ENCODE measurements at regions not wholly inside any gene's neighbourhood (a gene's known extent, or its start where the extent isn't known, plus 50 kb on each side); places are given as distances from the start of the nearest gene placed in this dataset.
"Not testable (repeated sequence)": the region's sequence is repeated elsewhere in the genome, so short reads cannot be mapped to it uniquely, and the experiment has no call there.

DNA sequence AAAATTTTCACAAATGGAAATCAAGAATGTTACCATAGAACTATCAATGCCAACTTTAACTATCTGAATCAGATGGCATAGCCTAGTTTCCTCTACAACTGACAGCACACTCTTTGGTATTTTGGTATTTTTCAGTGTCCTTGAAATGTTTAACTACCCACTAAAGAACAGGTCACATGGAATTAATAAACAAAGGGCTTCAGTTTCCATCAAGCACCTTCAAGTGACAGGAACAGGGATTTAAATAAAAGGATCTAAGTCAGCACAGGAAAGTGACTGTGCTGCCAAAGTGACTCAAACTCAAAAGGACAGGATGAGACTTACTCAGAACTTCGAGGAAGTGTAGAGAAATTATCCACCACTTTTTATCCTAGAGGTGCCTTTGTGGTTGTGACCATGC, 117.2 kb downstream of the FAM72B start:
- ATAC-seq = peak; percentile 18

DNA sequence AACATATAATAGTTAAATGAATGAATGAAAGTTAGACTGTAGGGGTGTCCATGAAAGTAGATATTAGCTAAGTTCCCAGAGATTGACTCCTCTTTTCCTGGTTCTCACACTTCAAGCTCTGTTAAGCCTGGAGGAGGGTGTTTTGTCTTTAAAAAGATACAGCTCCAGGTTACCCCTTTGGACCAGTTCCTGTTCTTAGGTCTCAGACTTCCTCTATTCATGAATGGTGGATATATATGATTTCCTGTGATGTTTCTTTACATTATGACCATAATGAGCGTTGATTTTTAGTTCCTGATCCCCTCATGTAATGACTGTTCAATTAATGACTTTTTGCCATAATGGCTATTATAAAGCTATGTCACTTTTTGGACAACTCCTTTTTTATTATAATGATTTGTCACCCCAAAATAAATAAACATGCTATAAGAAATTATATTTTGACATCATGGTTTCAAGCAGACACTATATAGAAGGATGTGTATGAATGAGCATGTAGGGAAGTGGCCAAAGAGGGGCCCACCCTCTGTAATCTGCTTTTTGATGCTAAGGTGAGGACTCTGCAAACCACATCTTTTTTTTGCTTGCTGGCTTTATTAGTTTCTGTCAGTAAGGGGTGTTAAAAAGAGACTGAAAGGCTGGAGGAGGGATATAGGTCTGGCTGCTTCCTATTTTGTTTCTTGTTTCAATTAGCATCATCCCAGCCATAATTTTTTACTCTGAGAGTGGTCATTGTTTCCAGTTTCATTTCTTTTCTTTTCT, 115.2 kb downstream of the FAM72B start:
- H3K27me3 ChIP-seq; H3K27ac ChIP-seq; DNase-seq; H3K4me1 ChIP-seq; ATAC-seq; H3K36me3 ChIP-seq (replicated peaks in 1 of 2; ENCODE audit: insufficient read depth in 1 of 2, low read depth in 2 of 2); H3K4me3 ChIP-seq; intact Hi-C loops (cut with DNase I); H3K9me3 ChIP-seq: not testable (repeated sequence)
- no CpG with 5 or more reads among the region's 1 CpG for WGBS, 2 donors

More for the DNA sequence above, 117.2 kb downstream of the FAM72B start:
- H3K4me3 ChIP-seq; DNase-seq; H3K9me3 ChIP-seq; intact Hi-C loops (cut with DNase I); H3K27me3 ChIP-seq; H3K36me3 ChIP-seq (replicated peaks in 1 of 2; ENCODE audit: insufficient read depth in 1 of 2, low read depth in 2 of 2); H3K4me1 ChIP-seq; H3K27ac ChIP-seq: not testable (repeated sequence)
- 20% methylated on average over 1 of the region's 1 CpG; no CpG with 5 or more reads in 1 of the 2 donors for WGBS, 2 donors

DNA sequence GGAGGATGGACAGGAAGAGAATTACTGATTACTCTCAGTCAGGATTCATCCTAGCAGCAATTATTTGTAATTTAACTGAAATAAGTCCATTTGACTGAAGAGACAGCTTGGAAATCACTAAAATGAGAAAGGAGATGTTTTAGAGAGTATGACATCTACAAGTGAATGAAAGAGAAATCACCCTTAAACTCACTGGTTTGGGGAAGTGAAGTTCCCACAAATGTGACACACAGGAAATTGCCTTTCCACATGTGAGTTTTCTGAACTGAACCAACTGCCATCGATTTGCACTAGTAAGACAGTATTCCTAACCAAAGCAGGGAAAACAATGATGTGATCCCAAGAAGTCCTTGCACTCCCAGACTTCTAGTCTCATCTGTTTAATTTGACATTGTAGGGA, 110.3 kb downstream of the FAM72B start:
- DNase-seq; H3K27ac ChIP-seq; H3K4me1 ChIP-seq; H3K9me3 ChIP-seq; ATAC-seq; intact Hi-C loops (cut with DNase I); H3K36me3 ChIP-seq (replicated peaks in 1 of 2; ENCODE audit: insufficient read depth in 1 of 2, low read depth in 2 of 2); H3K4me3 ChIP-seq; H3K27me3 ChIP-seq: not testable (repeated sequence)
- WGBS, 2 donors = no CpG with 5 or more reads among the region's 1 CpG

DNA sequence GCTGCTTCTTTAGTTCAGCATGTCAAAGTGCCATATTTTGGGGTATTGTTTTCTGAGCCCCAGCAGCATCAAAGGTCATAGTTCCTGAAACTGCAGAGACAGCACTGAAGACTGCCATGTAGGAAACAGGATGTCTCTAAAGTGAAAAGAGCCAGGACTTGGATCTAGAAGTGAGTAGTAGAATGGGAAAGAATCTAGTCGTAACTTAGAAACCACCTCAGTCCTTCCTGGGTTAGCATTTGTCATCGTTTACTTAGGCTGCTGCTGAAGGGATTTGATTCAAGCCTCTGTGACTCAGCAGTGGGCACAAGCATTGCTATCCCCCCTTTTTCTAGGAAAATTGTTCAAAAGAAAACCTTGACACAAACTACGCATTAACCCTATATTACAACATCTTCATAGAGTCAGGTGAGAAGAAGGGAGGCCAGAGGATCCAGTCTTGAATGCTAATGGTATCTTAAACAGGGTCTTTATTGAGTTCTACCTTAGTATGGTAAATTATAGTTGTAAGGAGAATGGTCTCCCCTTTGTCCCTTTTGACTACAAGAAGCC, 108.8 kb downstream of the FAM72B start:
- WGBS, 2 donors = 57 to 65% methylated on average over 2 of the region's 3 CpGs
- H3K4me3 ChIP-seq; H3K27ac ChIP-seq; ATAC-seq; H3K27me3 ChIP-seq; intact Hi-C loops (cut with DNase I); H3K4me1 ChIP-seq; H3K36me3 ChIP-seq (replicated peaks in 1 of 2; ENCODE audit: insufficient read depth in 1 of 2, low read depth in 2 of 2); DNase-seq; H3K9me3 ChIP-seq: not testable (repeated sequence)

DNA sequence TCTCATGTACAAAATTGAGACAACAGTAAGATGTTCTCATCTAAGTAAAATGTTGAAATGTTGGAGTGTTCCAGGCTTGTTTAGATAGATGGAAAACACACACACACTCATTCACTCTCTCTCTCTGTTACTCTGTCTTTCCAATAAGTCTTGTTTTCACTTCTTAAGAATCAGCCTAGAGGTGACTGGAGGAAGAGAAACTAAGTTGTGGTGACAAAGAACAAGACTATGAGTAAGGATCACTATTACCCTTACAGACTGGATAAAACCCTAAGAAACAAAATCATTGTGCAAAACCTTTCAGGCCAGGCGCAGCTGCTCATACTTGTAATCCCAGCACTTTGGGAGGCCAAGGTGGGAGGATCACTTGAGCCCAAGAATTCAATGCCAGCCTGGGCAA, 107.5 kb downstream of the FAM72B start:
- ATAC-seq; intact Hi-C loops (cut with DNase I): not testable (repeated sequence)
- no CpG with 5 or more reads among the region's 1 CpG for WGBS, 2 donors

DNA sequence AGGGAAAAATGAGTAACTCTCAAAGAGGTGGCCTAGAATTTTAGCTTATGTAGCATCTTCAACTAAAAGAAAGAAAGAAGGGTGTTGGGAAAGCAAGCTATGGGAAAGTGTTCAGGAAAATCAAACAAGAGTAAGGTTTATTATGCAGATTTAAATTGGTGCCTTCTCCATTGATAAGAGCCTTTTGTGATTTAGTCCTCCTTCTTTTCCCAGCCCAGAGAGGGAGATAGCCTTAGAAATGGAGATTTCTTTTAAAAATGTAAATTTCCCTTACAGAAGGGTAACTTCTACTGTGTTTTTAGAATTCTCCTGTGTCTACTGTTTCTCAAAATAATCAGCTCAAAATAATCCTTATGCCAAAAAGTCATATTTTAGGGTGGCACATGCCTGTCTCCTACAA, 104.5 kb downstream of the FAM72B start:
- DNase-seq; H3K27me3 ChIP-seq; H3K4me1 ChIP-seq; intact Hi-C loops (cut with DNase I); H3K4me3 ChIP-seq; H3K9me3 ChIP-seq; H3K36me3 ChIP-seq (replicated peaks in 1 of 2; ENCODE audit: insufficient read depth in 1 of 2, low read depth in 2 of 2); ATAC-seq; H3K27ac ChIP-seq: not testable (repeated sequence)

More for the DNA sequence above, 107.5 kb downstream of the FAM72B start:
- H3K4me1 ChIP-seq; H3K4me3 ChIP-seq; H3K9me3 ChIP-seq; H3K27me3 ChIP-seq; H3K27ac ChIP-seq; DNase-seq; H3K36me3 ChIP-seq (replicated peaks in 1 of 2; ENCODE audit: insufficient read depth in 1 of 2, low read depth in 2 of 2): not testable (repeated sequence)

DNA sequence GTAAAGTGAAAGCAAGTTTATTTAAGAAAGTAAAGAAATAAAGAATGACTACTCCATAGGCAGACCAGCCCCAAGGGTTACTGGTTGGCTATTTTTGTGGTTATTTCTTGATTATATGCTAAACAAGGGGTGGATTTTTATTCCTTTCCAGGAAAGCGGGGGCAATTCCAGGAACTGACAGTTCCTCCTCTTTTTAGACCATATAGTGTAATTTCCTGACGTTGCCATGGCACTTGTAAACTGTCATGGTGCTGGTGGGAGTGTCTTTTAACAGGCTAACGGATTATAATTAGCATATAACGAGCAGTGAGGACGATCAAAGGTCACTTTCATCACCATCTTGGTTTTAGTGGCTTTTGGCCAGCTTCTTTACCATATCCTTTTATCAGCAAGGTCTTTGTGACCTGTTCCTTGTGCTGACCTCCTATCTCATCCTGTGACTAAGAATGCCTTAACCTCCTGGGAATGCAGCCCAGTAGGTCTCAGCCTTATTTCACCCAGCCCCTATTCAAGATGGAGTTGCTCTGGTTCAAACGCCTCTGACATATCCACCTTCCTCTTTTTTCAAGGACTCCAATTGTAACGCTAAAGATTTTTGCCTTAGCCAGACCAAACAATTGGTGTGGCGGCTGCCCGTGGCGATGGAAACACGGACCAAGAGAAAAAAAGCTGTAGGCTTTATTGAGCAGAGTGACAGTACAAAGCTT, 103.8 kb downstream of the FAM72B start:
- H3K9me3 ChIP-seq; H3K4me3 ChIP-seq; H3K27ac ChIP-seq; H3K36me3 ChIP-seq (replicated peaks in 1 of 2; ENCODE audit: insufficient read depth in 1 of 2, low read depth in 2 of 2); intact Hi-C loops (cut with DNase I); ATAC-seq; H3K27me3 ChIP-seq; H3K4me1 ChIP-seq: not testable (repeated sequence)
- DNase-seq = peak in 1 of 4 donors; percentile 3
- 25 to 32% methylated on average over 10 to 11 of the region's 11 CpGs for WGBS, 2 donors

DNA sequence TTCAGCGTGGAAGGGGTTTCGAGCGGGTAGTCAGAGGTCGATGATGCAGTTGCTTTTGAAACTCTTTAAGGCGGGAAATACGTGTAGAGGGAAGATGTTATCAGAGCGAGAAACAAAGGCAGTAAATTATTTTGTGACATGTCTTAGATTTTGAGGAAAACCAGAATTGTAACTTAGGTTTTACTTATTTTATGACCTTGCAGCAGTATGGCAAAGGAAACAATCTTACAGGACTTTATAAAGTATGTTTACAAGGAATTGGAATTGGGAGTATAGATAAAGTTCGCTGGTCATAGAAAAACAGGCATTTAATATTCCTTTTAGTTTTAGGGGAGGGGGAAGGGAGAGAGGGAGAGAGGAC, 103.3 kb downstream of the FAM72B start:
- H3K36me3 ChIP-seq (replicated peaks in 1 of 2; ENCODE audit: insufficient read depth in 1 of 2, low read depth in 2 of 2); H3K27me3 ChIP-seq; H3K27ac ChIP-seq; H3K4me3 ChIP-seq; DNase-seq; ATAC-seq; H3K4me1 ChIP-seq; intact Hi-C loops (cut with DNase I); H3K9me3 ChIP-seq: not testable (repeated sequence)
- WGBS, 2 donors = 27 to 55% methylated on average over 7 of the region's 8 CpGs

DNA sequence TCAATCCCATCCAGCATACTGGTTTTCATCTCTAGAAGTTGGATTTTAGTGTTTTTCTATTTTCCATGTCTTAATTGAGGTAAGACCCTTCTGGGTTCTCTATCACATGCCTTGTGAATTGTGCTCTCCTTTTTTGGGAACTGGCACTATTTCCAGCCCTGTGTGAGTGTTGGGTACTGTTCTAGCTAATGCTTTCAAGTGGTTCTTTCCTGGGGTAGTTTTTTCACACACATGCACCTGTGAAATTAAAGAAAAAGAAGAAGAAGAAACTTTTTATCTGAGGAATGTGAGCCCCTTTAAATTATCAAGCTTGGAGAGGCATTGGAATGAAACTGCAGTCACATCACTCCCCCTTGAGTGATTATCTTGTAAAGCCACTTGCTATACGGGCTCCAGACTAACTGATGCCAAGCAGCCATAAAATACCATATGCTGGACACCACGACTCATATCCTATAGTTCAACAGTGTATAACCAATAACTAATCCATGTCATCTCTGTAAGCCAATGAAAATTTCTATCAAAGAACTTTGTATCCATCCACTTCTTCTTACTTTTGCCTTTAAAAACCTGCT, 102.4 kb downstream of the FAM72B start:
- H3K4me1 ChIP-seq; H3K27ac ChIP-seq; DNase-seq; H3K9me3 ChIP-seq; H3K27me3 ChIP-seq; intact Hi-C loops (cut with DNase I); H3K4me3 ChIP-seq; ATAC-seq; H3K36me3 ChIP-seq (replicated peaks in 1 of 2; ENCODE audit: insufficient read depth in 1 of 2, low read depth in 2 of 2): not testable (repeated sequence)
- 20 to 62% methylated on average over 1 to 2 of the region's 2 CpGs for WGBS, 2 donors

DNA sequence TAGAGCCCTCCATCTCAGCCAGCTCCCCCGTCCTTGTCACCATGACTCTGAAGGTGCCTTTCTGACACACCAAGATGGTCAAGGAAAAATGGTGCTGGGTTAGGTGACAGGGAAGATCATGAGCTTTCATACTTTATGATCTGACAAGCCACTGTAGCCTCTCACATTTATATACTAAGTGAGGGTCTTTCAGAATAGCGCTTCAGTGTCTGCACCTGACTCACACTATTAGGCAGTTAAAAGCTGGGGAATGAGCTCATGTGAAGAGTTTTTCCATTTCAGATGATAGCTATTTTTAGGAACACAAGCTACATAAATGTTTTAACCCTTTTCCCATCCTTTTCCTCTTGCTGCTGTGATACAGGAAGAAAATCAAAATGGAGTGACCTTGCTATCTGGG, 101.1 kb downstream of the FAM72B start:
- intact Hi-C loops (cut with DNase I); H3K4me1 ChIP-seq; H3K27ac ChIP-seq; DNase-seq; ATAC-seq; H3K27me3 ChIP-seq; H3K36me3 ChIP-seq (replicated peaks in 1 of 2; ENCODE audit: insufficient read depth in 1 of 2, low read depth in 2 of 2); H3K4me3 ChIP-seq; H3K9me3 ChIP-seq: not testable (repeated sequence)
- WGBS, 2 donors = 60 to 70% methylated on average over 1 of the region's 2 CpGs

DNA sequence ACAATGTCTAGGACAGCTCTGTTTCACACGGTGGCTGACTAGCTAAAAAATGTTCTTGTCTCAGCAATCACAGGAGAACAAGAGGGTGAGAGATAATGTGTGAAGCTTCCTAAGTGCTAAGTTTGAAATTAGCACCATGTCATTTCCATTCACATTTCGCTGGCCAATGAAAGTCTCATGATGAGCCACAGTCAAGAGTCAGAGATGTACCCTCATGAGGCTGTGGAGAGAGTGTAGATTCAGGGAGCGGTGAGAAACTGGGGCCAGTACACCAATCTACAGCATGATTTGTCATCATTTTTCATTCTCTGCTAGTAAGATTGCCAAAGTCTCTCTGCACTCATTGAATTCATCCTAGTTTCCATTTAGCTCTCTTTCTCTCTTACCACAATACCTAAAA, 97.9 kb downstream of the FAM72B start:
- H3K9me3 ChIP-seq; H3K4me3 ChIP-seq; intact Hi-C loops (cut with DNase I); H3K27me3 ChIP-seq; H3K27ac ChIP-seq; H3K4me1 ChIP-seq; ATAC-seq; DNase-seq; H3K36me3 ChIP-seq (replicated peaks in 1 of 2; ENCODE audit: insufficient read depth in 1 of 2, low read depth in 2 of 2): not testable (repeated sequence)
- 33 to 54% methylated on average over 1 to 3 of the region's 3 CpGs for WGBS, 2 donors

DNA sequence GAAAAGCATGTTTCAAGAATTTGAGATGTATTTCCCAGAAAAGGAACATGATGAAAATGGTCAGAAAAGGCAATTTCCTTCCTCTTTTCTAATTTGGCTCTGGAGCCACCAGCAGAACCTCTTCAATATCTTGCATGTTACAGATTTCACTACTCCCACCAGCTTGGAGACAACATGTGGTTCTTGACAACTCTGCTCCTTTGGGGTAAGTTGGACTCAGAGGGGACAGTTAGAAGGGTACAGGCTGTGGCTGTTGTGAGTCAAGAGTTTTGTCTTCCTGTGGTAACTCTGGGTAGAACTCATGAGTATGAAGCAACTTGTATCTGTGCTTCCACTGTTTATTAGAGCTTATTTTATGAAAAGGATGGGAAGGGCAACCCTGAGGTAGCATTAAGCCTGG, 96.9 kb downstream of the FAM72B start:
- intact Hi-C loops (cut with DNase I); H3K27me3 ChIP-seq; DNase-seq; ATAC-seq; H3K9me3 ChIP-seq; H3K36me3 ChIP-seq (replicated peaks in 1 of 2; ENCODE audit: insufficient read depth in 1 of 2, low read depth in 2 of 2); H3K4me3 ChIP-seq; H3K4me1 ChIP-seq; H3K27ac ChIP-seq: not testable (repeated sequence)

All from body of pancreas (tissue), 4 donors.